AG20443 (cell line): ENCODE measurements at regions not wholly inside any gene's neighbourhood (a gene's known extent, or its start where the extent isn't known, plus 50 kb on each side); places are given as distances from the start of the nearest gene placed in this dataset.
A peak's percentile ranks its signal among the peaks of the same experiment; 100 is the strongest.
"Not testable (repeated sequence)": the region's sequence is repeated elsewhere in the genome, so short reads cannot be mapped to it uniquely, and the experiment has no call there.

Experiments used
- DNase-seq: peaks from one replicate; pipeline ENCODE4 v3.0.0; 2012; ENCODE audit warnings: low spot score, mixed read lengths

DNA sequence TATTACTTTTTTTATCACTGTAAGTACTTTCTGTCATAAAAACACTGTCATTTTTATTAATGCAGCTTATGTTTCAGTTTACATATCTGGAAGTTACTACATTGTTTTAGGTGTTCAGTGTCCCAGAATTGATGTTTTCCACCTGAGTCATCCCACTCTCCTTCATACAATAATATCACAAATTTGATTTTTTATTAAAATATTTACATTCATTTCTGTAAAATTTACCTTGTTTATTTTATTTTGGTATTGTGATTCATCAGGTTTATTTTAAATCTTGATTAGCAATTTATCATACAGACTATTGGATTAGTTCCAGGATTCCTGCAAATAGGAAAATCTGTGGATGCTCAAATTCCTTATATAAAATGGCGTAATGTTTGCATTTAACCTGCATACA lies 1662.9 kb downstream of the SUCLG1 start:
- no peak for DNase-seq

DNA sequence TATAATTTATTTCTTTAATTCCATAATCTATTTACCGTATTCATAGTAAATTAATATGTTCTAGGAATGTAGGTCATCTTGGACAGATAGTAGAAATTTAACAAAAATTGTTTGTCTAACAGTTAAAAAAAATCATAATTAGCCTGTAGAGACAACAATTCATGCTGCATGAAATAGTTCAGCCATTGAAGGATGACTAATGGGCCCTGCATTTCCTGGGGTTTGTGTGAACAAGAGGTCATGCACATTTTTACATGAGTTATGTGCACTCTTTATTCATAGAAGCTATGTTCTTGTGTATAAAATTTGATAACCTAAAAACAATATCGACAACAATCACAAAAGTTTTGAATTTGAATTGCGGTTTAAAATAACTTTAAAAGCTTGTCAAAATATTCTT lies 1663.6 kb downstream of the SUCLG1 start:
- DNase-seq, result peak; percentile 30

DNA sequence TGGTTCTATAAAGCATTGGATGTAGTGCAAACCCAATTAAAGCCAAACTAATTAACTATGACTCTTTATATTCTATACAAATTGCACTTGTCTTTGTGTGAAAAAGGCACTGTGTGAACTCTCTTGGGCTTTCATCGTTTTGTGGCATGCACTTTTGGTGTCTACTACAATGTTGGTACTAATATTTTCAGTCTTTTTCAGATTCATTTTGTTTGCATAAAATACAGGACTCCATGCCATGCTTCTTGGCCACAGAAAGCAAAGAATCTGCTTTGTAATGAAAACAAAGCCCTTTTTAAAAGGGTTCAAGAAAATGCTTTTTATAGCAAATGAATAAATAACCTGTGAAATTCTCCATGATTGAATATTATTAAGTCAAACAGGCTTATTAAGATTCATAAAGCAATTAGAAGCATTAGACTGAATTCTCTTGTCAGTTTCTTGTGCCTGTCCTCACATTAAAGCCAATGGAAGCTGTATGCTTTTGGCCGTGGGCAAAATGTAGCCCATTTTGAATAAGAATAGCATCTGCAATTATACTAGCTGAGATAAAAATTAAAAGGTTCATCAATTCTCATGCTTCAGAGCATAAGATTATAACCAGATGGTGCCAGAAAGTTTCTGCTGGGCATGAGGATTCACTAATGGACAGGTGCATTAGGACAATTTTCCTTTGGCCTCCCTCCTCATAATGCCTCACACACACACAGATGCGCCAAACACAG lies 1665.2 kb downstream of the SUCLG1 start:
- no peak for DNase-seq

DNA sequence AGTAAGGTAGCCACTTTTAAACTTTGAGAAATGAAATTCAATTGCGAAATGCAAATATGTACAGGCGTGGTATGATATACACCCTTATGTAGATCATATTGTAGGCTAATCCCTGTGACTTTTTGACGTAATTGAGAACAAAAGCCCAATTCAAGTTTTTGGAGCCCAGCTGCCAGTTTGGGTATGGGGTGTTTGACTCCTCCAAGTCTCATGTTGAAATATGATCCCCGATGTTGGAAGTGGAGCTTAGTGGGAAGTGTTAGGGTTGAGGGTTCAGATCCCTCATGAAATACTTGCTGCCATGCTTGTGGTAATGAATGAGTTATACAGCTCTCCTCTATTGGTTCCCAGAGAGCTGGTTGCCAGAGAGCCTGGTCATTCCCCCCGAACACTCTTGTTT lies 1666.8 kb downstream of the SUCLG1 start:
- no peak for DNase-seq

DNA sequence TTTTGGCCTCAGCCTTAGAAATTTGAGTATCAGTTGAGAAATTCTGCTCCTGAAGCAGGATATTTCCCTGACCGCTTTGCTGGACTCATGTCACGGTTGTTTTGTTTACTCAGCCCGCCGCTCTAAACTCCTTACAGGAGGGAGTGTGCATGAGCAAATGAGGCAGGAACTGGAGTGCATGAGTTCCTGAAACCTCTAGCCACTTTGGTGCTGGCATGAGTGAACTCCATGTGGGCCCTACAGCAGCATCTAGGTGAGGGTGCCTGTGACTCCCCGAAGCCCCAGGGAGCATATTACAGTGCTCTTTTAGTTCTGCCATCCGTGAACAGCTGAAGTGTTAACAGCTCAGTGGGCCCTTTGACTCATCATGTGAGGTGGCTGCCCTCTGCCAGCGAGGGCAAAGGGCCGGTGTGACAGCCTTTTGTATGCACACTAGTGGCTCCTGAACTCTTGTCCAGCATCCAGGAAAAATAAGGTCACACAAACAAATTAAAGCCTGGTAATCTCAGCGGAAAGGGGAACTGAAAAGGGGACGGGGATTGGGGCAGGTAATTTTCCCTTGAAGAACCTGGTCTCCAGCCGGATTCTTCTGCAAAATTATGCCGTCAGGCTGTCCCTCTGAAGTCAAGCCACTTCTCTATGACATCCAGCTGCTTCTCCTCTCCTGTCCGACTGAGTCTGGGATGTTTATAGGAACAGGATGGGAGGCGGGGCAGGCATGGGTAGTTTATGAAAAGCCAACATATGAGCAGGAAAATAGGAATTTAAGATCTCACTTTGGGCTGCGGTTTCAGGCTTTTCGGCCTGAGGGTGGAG lies 1668.7 kb downstream of the SUCLG1 start:
- peak; percentile 36 for DNase-seq

DNA sequence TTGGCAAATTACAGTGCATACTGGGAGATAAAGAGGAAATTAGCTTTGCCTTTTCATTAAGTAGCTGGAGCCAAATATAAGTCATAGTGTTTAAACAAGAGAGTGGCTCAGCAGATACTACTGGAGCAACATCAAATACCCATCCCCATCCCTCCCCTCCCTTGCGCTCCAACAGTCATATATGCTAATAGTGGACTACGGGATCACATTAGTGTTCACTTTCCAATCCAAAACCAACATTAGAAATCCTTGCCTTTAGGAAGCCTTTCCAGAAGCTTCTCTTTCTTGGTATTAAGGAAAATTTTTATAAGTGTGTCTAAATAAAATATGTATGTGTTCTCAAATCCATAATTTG lies 1669.3 kb downstream of the SUCLG1 start:
- no peak for DNase-seq

DNA sequence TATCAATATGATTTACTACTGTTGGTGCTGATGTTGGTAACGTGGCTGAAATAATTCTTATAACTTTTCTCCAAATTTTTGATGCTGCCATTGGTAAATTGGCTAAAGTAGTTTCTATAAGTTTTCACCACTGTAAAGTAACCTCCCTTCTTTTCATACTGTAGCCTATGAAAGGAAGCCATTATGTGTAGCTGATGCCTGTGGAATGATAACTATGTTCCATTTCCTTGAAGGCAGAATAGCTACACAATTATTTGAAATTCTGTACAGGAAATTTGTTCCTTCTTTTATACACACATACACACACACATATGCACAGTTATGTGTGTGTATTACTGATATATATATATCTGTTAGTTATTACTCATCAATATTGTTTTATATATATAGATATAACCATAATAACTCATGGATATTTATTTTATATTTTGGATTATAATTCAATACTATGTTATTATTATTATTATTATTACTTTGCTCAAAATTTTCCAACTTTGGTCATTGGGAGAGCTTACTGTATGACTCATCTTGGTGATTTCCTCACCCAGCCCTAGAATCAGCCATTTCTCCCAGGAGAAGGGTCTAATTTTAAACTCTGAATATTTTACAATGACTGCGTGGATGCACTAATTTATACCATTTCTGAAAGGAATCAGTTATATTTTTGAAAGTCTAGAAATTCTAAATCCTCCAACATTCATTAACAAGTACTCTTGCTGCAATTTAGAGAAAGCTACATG lies 1677.7 kb downstream of the SUCLG1 start:
- DNase-seq, result no peak

DNA sequence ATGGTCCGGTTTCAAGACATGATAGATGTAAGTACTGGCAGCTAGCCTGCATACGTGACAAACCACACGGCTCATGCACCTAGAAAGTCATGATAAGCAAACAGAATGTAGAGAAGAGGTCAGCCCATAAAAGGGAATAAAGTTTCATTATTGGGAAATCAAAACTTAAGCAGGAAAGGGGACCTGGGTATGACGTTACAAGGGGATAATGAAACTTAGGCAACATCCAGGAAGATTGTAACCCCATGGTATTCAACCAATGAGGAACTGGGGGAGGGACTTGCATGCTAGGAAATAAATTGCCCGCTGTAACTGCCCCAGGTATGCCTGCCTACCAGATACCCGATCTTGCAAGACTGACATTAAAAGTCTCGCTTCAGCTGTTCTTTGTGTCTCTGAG lies 1679.0 kb downstream of the SUCLG1 start:
- no peak for DNase-seq

DNA sequence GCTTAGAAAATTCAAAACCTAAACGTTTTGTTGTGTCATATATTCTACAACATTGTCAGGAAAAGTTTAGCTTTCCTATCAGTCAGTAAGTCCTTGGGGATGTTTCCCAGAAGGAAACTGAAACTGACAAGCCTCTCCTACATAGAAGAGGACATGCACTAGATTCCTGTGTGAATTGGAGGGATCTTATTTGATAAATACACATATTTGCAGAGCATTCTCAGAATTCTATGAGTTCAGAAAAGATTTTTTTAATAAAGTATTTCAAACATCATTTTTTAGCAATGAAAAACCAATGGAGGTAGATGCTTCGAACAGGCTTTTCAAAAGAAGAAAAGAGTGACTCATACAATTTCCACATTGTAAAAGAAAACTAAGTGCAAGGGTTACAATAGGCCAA lies 1706.7 kb downstream of the SUCLG1 start:
- DNase-seq, result no peak

DNA sequence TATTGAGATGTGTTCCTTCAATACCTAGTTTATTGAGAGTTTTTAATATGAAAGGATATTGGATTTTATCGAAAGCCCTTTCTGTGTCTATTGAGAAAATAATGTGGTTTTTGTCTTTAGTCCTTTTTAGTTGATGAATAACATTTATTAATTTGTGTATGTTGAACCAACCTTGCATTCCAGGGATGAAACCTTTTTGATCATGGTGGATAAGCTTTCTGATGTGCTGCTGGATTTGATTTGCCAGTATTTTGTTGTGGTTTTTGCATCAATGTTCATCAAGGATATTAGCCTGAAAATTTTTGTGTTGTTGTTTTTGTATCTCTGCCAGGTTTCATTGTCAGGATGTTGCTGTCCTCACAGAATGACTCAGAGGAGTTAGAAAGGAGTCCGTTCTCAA lies 1710.4 kb downstream of the SUCLG1 start:
- DNase-seq, result no peak

DNA sequence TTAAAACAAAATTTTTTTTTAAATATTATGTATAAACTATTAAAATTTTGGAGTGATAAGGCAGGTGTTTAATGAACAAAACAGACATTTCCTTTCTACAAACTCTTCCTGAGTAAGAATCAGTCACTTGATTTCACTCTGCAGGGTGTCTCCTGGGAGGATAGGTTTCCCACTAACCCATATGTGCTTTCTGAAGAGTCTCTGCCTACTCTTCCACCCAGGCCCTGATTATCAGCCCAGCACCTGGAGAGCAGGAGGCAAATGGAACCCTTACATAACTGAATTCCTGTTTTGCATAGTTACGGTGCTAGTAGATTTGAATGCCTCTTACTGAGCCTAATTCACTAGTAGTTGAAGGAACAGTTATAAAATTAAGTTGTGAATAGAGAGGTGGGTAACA lies 1718.6 kb downstream of the SUCLG1 start:
- DNase-seq, result no peak

DNA sequence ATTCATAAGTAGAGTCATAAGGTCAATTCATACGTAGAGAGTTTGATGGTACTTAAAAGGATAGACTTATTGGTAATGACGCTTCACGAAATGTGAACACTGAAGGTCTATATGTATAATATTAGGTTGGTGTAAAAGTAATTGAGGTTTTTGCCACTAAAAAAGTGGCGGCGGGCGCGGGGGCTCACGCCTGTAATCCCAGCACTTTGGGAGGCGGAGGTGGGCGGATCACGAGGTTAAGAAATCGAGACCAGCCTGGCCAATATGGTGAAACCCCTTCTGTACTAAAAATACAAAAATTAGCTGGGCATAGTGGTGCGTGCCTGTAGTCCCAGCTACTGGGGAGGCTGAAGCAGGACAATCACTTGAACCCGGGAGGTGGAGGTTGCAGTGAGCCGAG lies 1721.1 kb downstream of the SUCLG1 start:
- not testable (repeated sequence) for DNase-seq

DNA sequence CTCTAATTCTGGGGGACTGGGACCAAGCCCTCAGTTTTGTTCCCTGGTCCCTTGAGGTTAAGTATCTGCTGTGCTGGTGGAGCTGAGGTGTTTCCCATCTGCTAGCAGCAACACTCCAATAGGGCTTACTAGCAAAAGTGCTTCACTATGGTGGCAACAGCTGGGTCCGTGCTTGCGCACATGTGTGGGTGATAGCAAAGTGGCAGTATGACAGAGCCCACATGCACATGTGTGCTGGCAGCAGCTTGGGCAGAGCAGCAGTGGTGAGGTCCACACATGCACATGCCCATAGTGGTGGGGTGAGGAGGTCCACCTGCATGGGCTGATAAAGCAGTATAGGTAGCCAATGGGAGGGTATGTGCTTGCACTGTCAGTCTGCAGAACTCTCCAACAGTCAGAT lies 1723.7 kb downstream of the SUCLG1 start:
- no peak for DNase-seq

DNA sequence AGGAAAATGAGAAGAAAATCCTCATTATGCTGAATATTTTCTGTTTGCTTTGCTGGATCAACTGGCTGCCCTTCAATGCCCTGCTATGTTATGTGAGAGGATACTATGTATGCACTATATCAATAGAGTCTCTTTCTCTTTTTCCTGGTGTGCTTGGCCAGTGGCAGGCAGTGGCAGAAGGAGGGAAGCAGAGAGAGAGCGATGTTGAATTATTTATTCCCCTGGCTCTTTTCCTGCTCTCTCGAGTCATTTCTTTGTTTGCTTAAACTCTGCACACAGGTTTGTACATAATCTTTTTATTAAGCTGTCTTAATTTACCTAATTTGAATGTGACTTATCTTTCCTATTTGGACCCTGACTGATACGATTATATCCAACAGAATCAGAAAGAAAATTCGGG lies 1727.3 kb downstream of the SUCLG1 start:
- no peak for DNase-seq

DNA sequence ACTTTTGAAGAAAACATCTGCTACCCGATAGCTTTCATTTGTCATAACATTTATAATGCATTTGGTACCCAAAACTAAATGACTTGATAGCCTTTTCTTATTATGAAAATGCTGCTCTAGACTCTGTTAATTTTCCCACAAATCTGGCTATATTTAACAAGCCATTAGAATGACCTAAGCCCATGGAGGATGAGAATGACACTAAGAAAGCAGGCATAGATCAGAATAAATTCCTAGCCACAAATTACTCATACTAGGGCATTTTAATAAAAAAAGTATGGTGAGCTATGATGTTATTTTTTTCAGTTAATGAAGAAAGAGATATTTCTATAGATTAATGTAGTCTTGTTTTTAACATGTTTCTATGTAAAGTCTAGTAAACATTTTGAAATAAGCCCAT lies 1728.3 kb downstream of the SUCLG1 start:
- no peak for DNase-seq

DNA sequence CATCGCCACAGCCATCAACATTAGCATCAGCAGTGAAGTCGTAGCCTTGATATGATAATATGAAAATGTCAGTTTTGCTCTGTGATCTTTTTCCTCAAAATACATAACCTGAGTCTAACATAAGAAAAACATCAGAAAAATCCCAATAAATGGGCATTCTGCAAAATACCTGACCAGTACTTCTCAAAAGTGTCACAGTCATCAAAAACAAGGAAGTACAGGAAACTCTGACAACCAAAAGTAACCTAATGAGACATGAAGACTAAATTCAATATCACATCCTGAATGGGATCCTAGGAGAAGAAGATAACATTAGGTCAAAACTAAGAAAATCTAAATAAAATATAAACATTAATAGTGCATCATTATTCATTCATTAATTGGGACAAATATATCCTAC lies 1731.0 kb downstream of the SUCLG1 start:
- DNase-seq, result no peak

DNA sequence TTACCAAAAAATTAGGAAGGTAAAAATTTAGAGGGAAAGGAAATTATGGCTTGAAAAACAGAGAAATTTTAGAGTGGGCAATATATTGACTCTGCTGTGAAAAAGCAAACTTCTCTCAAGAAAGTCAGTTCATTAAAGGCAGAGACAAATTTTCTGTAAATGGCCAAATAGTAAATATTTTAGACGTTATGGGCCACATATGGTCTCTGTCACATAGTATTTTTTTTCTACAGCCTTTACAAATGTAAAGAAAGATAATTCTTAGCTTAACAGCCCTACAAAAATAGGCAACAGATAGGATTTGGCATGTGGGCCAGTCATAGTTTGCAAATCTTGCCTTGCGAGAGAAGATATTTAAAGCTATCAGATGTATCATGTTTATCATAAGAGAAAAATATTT lies 1750.4 kb downstream of the SUCLG1 start:
- DNase-seq, result no peak

DNA sequence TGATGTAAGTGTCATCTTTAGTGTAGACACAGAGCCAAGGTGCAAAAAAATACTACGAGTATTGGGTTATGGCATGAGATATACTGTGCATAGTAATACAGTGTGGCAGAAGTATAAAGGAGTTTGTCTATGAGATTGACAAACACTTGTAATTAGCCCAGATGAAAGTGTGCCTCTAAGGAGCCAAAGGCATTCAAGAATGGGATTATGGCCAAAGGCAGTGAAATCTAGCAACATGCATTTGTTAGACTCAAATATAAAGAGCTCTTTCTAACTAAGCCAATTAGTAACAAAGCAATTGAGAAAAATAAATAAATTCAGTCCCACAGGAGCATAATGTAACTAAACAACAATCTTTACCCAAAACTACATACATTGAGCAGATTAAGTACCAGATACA lies 1761.8 kb downstream of the SUCLG1 start:
- no peak for DNase-seq

DNA sequence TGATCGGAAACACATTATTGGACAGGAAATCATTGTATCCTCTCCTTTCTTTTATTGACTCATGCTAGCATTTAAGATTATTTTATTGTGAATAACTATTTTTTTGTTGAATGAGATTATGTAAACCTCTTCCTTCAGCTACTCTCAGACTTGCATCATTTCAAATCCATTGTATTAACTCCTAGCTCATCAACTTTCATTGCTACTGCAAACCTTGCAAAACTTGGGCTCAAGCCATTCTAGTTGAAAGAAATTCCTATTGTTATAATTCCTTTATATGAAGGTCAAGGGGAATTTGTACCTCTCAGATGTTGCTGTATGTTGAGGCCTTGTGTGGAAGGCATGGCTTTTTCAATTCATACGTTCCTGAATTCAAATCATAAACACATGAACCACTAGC lies 1764.6 kb downstream of the SUCLG1 start:
- no peak for DNase-seq

DNA sequence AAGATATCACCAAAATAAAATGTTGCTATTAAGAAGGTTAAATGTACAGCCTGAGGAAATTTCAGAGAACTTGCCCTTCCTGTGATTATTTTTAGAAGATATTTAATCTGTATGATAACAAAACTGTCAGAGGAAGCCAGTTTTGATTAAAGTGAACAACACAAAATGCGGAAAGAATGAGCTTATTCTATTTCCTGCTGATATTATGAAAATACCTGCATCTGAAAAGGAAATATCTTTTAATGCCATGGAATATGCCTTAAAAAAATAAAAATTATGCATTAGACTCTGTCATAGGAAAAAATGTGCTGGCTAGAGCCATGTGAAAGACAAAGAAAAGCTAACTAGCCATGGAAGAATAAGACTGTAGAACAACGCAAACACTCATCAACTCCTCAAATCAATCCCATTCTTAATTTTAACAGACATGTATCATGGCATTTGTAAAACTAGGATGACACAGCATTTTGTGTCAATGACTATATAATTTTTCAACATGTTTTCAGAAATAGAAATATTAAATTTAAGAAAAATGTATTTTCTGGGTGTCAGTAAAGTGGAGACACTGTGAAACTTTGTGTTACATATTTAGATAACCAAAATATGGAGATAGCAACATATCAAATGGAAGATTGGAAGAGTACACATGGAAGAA lies 1768.2 kb downstream of the SUCLG1 start:
- DNase-seq, result no peak

DNA sequence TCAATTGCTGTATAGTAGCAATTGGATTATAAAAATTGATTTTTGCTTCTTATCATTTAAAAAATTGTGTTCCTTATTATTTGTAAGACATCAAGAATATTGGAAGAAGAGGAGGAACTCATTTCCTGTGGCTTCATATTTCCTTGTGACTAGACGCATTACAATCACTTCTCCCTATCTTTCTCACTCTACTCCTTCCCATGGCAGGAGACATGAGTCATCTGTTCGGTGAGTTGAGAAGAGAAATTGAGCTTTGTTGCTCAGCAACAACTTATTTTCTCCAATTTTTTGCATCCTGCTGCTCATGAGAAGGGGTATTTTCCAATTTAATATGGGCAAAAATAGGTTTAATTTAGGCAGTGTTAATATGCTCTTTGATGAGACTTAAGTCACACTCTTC lies 1783.9 kb downstream of the SUCLG1 start:
- DNase-seq, result no peak

DNA sequence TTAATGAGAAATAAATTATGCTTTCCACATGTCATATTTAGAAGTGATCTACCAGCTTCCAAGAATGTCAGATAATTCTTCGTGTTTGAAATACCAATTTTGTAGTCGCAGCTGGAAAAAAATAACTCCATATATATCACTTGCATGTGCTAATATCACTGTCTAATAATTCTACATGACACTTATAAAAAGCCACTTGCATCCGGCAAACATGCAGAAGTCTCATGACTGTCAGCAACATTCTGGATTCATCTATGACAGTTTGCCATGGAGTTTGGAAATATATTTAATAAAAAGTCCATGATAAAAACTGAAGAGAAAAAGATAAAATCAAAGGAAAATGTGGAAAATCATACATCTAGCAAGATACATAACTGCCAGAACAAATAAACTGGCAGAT lies 1784.4 kb downstream of the SUCLG1 start:
- no peak for DNase-seq

DNA sequence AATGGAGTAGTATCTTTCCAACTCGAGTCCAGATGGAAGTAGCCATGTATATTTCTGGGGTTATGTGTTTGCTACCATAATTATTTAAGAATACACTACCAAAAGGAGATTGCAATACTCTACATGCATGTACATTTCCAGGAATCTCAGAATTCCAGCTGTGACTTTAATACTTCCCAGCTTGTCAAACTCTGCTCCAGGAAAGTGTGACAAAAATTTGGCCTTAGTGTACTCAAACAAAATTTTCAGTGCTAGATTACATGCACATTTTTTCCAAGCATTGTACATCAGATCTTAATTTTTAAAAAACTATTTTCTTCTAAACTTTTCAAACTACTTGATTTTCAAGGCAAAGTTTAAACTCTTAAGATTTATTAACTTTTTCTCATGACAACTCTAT lies 1791.6 kb downstream of the SUCLG1 start:
- DNase-seq, result no peak
